ENCODE measurements at regions not wholly inside any gene's neighbourhood (a gene's known extent, or its start where the extent isn't known, plus 50 kb on each side); places are given as distances from the start of the nearest gene placed in this dataset.

DNA sequence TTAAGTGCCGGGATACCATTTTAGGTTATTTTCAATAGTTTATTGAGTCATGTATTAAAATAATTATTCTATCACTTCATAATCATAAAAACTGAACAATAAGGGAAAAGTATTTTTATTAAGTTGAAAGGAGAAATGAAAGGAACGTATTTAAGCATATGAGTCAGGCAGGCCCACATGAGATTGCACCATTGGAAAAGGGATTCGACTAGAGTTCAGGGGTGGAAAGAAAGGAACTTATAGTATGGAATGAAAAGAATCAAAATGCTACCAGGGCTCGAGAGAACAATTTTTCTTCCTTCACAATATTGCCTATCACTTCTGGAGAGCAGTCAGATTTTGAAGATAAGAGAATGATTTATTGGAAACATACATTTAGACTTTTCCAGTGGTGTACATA lies 516.5 kb upstream of the NETO1 start:
- BruUV-seq (replicated peaks), result no TSS peak
- no peak for FAIRE-seq
- H3K4me3 ChIP-seq, result no peak overlapping the region
- no peaks in the 10 kb centered on the region for H3K36me3 ChIP-seq (ENCODE audit: control insufficient read depth in 2 of 2, insufficient read depth in 2 of 2, low read length in 1 of 2)
- intact Hi-C loops (cut with micrococcal nuclease; ENCODE audit: unreplicated experiment) (no loop called here), in situ Hi-C loops (cut with MboI) (no loop called here)
- no peaks in the 10 kb centered on the region for H3K9me3 ChIP-seq (replicated peaks; ENCODE audit: control insufficient read depth, insufficient read depth, low read length)
- no peak overlapping the region for H3K9ac ChIP-seq (ENCODE audit: control insufficient read depth, insufficient read depth, low read length)
- ChIA-PET POLR2A (no interaction called here), SMC1A (ENCODE audit: uncharacterized antibody, unreplicated experiment) (no interaction called here), CTCF (no interaction called here), RAD21 (ENCODE audit: unreplicated experiment) (no interaction called here)
- no peak for ATAC-seq
- TF ChIP-seq ZNF384 (IDR thresholded peaks at IDR 0.05; ENCODE audit: borderline replicate concordance, low read depth, low read length) (no peak), ZSCAN29 (IDR thresholded peaks at IDR 0.05) (no peak), RFX5 (IDR thresholded peaks at IDR 0.05; ENCODE audit: low read depth, low read length) (no peak), STAT1 (conservative IDR thresholded peaks at IDR 0.05) (no peak), RUNX3 (IDR thresholded peaks at IDR 0.05; ENCODE audit: low read length) (no peak), BHLHE40 (IDR thresholded peaks at IDR 0.05; ENCODE audit: borderline replicate concordance in 1 of 2, low read depth in 2 of 2, low read length in 1 of 2) (no peak), SMAD1 (IDR thresholded peaks at IDR 0.05; ENCODE audit: low read depth, partially characterized antibody) (no peak)
- TF ChIP-seq, protein P1, sequence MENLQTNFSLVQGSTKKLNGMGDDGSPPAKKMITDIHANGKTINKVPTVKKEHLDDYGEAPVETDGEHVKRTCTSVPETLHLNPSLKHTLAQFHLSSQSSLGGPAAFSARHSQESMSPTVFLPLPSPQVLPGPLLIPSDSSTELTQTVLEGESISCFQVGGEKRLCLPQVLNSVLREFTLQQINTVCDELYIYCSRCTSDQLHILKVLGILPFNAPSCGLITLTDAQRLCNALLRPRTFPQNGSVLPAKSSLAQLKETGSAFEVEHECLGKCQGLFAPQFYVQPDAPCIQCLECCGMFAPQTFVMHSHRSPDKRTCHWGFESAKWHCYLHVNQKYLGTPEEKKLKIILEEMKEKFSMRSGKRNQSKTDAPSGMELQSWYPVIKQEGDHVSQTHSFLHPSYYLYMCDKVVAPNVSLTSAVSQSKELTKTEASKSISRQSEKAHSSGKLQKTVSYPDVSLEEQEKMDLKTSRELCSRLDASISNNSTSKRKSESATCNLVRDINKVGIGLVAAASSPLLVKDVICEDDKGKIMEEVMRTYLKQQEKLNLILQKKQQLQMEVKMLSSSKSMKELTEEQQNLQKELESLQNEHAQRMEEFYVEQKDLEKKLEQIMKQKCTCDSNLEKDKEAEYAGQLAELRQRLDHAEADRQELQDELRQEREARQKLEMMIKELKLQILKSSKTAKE (IDR thresholded peaks at IDR 0.05; ENCODE audit: low read depth, poor library complexity, severe bottlenecking), result no peak
- TF ChIP-seq, protein P2, sequence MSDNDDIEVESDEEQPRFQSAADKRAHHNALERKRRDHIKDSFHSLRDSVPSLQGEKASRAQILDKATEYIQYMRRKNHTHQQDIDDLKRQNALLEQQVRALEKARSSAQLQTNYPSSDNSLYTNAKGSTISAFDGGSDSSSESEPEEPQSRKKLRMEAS (IDR thresholded peaks at IDR 0.05; ENCODE audit: low read depth, low read length), result no peak
- DNase-seq (ENCODE audit: low read depth, low spot score), result no peak
- H2AFZ ChIP-seq (ENCODE audit: control insufficient read depth, low read depth, low read length), result no peak overlapping the region
- no peaks in the 10 kb centered on the region for H4K20me1 ChIP-seq (ENCODE audit: control insufficient read depth, insufficient read depth)
- WGBS (ENCODE audit: insufficient coverage, insufficient replicate concordance, low lambda C conversion rate, missing lambda C conversion rate), result 8% methylated on average over 4 of the region's 4 CpGs
- no peak overlapping the region for H3K4me2 ChIP-seq (ENCODE audit: control insufficient read depth, insufficient read depth)
- no peaks in the 10 kb centered on the region for H3K4me1 ChIP-seq (ENCODE audit: control insufficient read depth, insufficient read depth, low read length)
- no peaks in the 10 kb centered on the region for H3K79me2 ChIP-seq (ENCODE audit: control insufficient read depth, insufficient read depth, low read length)
- H3K27ac ChIP-seq (ENCODE audit: control insufficient read depth, insufficient read depth), result no peak overlapping the region
- H3K27me3 ChIP-seq (replicated peaks in 1 of 2; ENCODE audit: control insufficient read depth in 2 of 2, insufficient read depth in 2 of 2, low read length in 1 of 2), result no peaks in the 10 kb centered on the region
